DOHH2 (cell line): ENCODE measurements at regions not wholly inside any gene's neighbourhood (a gene's known extent, or its start where the extent isn't known, plus 50 kb on each side); places are given as distances from the start of the nearest gene placed in this dataset.

Experiments used
- H3F3A ChIP-seq: fragments of 200-600 bp; sonication (generic), shearing (Covaris generic); 2 replicates; pipeline ENCODE4 v1.6.0; 2016; ENCODE audit warnings: antibody characterized with exemption, mild to moderate bottlenecking; ENCODE audit not compliant: control insufficient read depth, insufficient read depth
- H3K27ac ChIP-seq: fragments of 200-600 bp; sonication (generic); 2 replicates; pipeline ENCODE4 v1.5.1; 2014; ENCODE audit warnings: low read depth, mild to moderate bottlenecking, low read length, moderate library complexity
- H3K27me3 ChIP-seq: fragments of 200-600 bp; sonication (generic); 2 replicates; pipeline ENCODE4 v1.6.1; 2014; ENCODE audit warnings: mild to moderate bottlenecking, low read length, mixed read lengths; ENCODE audit not compliant: control insufficient read depth
- H3K36me3 ChIP-seq: fragments of 200-600 bp; sonication (generic); 2 replicates; pipeline ENCODE4 v1.6.1; 2014; ENCODE audit warnings: mild to moderate bottlenecking, low read length, moderate library complexity, mixed read lengths; ENCODE audit not compliant: control insufficient read depth
- H3K4me1 ChIP-seq: fragments of 200-600 bp; sonication (generic); 2 replicates; pipeline ENCODE4 v1.6.1; 2014; ENCODE audit warnings: mild to moderate bottlenecking, low read length, mixed read lengths; ENCODE audit not compliant: control insufficient read depth
- H3K4me2 ChIP-seq: fragments of 200-600 bp; sonication (generic); 2 replicates; pipeline ENCODE4 v1.6.0; 2014; ENCODE audit warnings: mild to moderate bottlenecking, low read length, moderate library complexity
- H3K4me3 ChIP-seq: fragments of 200-600 bp; sonication (generic); 2 replicates; pipeline ENCODE4 v1.5.1; 2014; ENCODE audit warnings: mild to moderate bottlenecking, low read length, mixed read lengths
- H3K79me2 ChIP-seq: fragments of 200-600 bp; sonication (generic); 2 replicates; pipeline ENCODE4 v1.6.1; 2014; ENCODE audit warnings: mild to moderate bottlenecking, low read length, mixed read lengths; ENCODE audit not compliant: control insufficient read depth
- H3K9me2 ChIP-seq: fragments of 200-600 bp; sonication (generic); replicated peaks from 2 replicates; pipeline ENCODE4 v1.6.1; 2014; ENCODE audit warnings: mild to moderate bottlenecking, low read length, mixed read lengths; ENCODE audit not compliant: control insufficient read depth
- H3K9me3 ChIP-seq: fragments of 200-600 bp; sonication (generic); 2 replicates; pipeline ENCODE4 v1.6.1; 2014; ENCODE audit warnings: antibody characterized with exemption, low read length, mixed read lengths; ENCODE audit not compliant: control insufficient read depth, insufficient read depth
- H4K20me1 ChIP-seq: fragments of 200-600 bp; sonication (generic); 2 replicates; pipeline ENCODE4 v1.6.0; 2014; ENCODE audit warnings: low read depth, mild to moderate bottlenecking, antibody characterized with exemption, low read length, moderate library complexity; ENCODE audit not compliant: control insufficient read depth, insufficient read depth
- CTCF ChIP-seq: fragments of 200-600 bp; sonication (generic); IDR thresholded peaks from one replicate; pipeline ENCODE4 v1.5.1; 2014; ENCODE audit warnings: antibody characterized with exemption, mild to moderate bottlenecking, low read depth, low read length; ENCODE audit not compliant: poor library complexity, severe bottlenecking
- EZH2phosphoT487 ChIP-seq: fragments of 200-600 bp; sonication (generic); IDR thresholded peaks from 2 replicates; pipeline ENCODE4 v1.6.1; 2017; ENCODE audit warnings: borderline replicate concordance, mild to moderate bottlenecking, antibody characterized with exemption, low read length, moderate library complexity, mixed read lengths

GRCh38 chr6:9851541-9852380 lies 563.1 kb downstream of the TFAP2A start:
- H3K27me3 ChIP-seq: no peaks in the 10 kb centered on the region
- peaks cover 7% of the 10 kb centered on the region; the same call in 1 of the 2 replicates for H3K9me3 ChIP-seq
- no peaks in the 10 kb centered on the region for H3K79me2 ChIP-seq
- H3K4me2 ChIP-seq: no peak overlapping the region
- H3K27ac ChIP-seq: no peak overlapping the region
- no peaks in the 10 kb centered on the region for H3K9me2 ChIP-seq
- H3K4me1 ChIP-seq: no peaks in the 10 kb centered on the region
- no peaks in the 10 kb centered on the region for H3K36me3 ChIP-seq
- no peak overlapping the region for H3K4me3 ChIP-seq
- H4K20me1 ChIP-seq: no peaks in the 10 kb centered on the region
- TF ChIP-seq CTCF: no peak
- TF ChIP-seq EZH2phosphoT487: no peak
- no peaks in the 10 kb centered on the region for H3F3A ChIP-seq

GRCh38 chr6:9851006-9851405 lies 563.9 kb downstream of the TFAP2A start:
- Histone ChIP-seq H3K4me1 (no peaks in the 10 kb centered on the region), H3K36me3 (no peaks in the 10 kb centered on the region), H3K9me2 (no peaks in the 10 kb centered on the region), H4K20me1 (no peaks in the 10 kb centered on the region), H3K9me3 (peaks cover 7% of the 10 kb centered on the region; the same call in 1 of the 2 replicates), H3K4me3 (no peak overlapping the region), H3F3A (no peaks in the 10 kb centered on the region), H3K27ac (no peak overlapping the region), H3K79me2 (no peaks in the 10 kb centered on the region), H3K4me2 (no peak overlapping the region), H3K27me3 (no peaks in the 10 kb centered on the region)
- no peak for TF ChIP-seq EZH2phosphoT487
- TF ChIP-seq CTCF: no peak

GRCh38 chr6:9848094-9848493 lies 566.8 kb downstream of the TFAP2A start:
- Histone ChIP-seq H3K27ac (no peak overlapping the region), H3K27me3 (no peaks in the 10 kb centered on the region), H3F3A (no peaks in the 10 kb centered on the region), H4K20me1 (no peaks in the 10 kb centered on the region), H3K4me3 (no peak overlapping the region), H3K9me3 (peaks cover 7% of the 10 kb centered on the region; the same call in 1 of the 2 replicates), H3K4me1 (no peaks in the 10 kb centered on the region), H3K4me2 (no peak overlapping the region), H3K9me2 (no peaks in the 10 kb centered on the region), H3K79me2 (no peaks in the 10 kb centered on the region), H3K36me3 (no peaks in the 10 kb centered on the region)
- no peak for TF ChIP-seq EZH2phosphoT487
- no peak for TF ChIP-seq CTCF
